ENCODE measurements at regions not wholly inside any gene's neighbourhood (a gene's known extent, or its start where the extent isn't known, plus 50 kb on each side); places are given as distances from the start of the nearest gene placed in this dataset.

- DNase-seq, result no peak
Measured at GRCh38 chr14:64639340-64639821, 64.8 kb upstream of the PLEKHG3 start.

GRCh38 chr14:64640839-64641238, 63.4 kb upstream of the PLEKHG3 start:
- no peak for DNase-seq

GRCh38 chr14:64641760-64642159, 62.5 kb upstream of the PLEKHG3 start:
- DNase-seq, result no peak

- DNase-seq, result no peak
Measured at GRCh38 chr14:64643709-64644108, 60.5 kb upstream of the PLEKHG3 start.

- DNase-seq, result no peak
Measured at GRCh38 chr14:64644629-64645028, 59.6 kb upstream of the PLEKHG3 start.

- peak; percentile 50 for DNase-seq
Measured at GRCh38 chr14:64645220-64645892, 58.9 kb upstream of the PLEKHG3 start.

GRCh38 chr14:64646103-64646502, 58.1 kb upstream of the PLEKHG3 start:
- no peak for DNase-seq

- no peak for DNase-seq
Measured at GRCh38 chr14:64649383-64649998, 54.7 kb upstream of the PLEKHG3 start.

GRCh38 chr14:64653900-64654245, 50.4 kb upstream of the PLEKHG3 start:
- DNase-seq, result no peak

- DNase-seq, result peak; percentile 97
Measured at GRCh38 chr14:64654246-64654900, 49.9 kb upstream of the PLEKHG3 start.
